Neural cell (in vitro differentiated cells): ENCODE measurements at regions not wholly inside any gene's neighbourhood (a gene's known extent, or its start where the extent isn't known, plus 50 kb on each side); places are given as distances from the start of the nearest gene placed in this dataset.

Experiments used
- H2AFZ ChIP-seq: fragments of 200-600, 300-800 bp; sonication (generic), shearing (Covaris generic); 2 replicates; pipeline ENCODE4 v1.6.0; 2014; ENCODE audit warnings: low read depth, mild to moderate bottlenecking, antibody characterized with exemption, low read length, moderate library complexity
- H3F3A ChIP-seq: fragments of 200-600 bp; shearing (Covaris generic); 2 replicates; pipeline ENCODE4 v1.6.1; 2016; ENCODE audit warnings: mild to moderate bottlenecking, moderate library complexity, mixed read lengths, antibody characterized with exemption, low read length; ENCODE audit not compliant: insufficient read depth, poor library complexity, severe bottlenecking
- H3K27ac ChIP-seq: fragments of 200-600, 300-800 bp; sonication (generic), shearing (Covaris generic); 2 replicates; pipeline ENCODE4 v1.5.1; 2014; ENCODE audit warnings: mild to moderate bottlenecking, low read length, moderate library complexity
- H3K27me3 ChIP-seq: fragments of 300-800, 200-600 bp; sonication (generic), shearing (Covaris generic); 2 replicates; pipeline ENCODE4 v1.6.0; 2014; ENCODE audit warnings: mild to moderate bottlenecking, low read depth, low read length, moderate library complexity; ENCODE audit not compliant: insufficient read depth
- H3K36me3 ChIP-seq: fragments of 300-800, 200-600 bp; sonication (generic), shearing (Covaris generic); 2 replicates; pipeline ENCODE4 v1.5.1; 2014; ENCODE audit warnings: mild to moderate bottlenecking, antibody characterized with exemption, low read length, moderate library complexity; ENCODE audit not compliant: insufficient read depth
- H3K4me2 ChIP-seq: fragments of 300-800, 200-600 bp; sonication (generic), shearing (Covaris generic); 2 replicates; pipeline ENCODE4 v1.6.0; 2014; ENCODE audit warnings: mild to moderate bottlenecking, low read length
- H3K4me3 ChIP-seq: fragments of 300-800, 200-600 bp; sonication (generic), shearing (Covaris generic); 2 replicates; pipeline ENCODE4 v1.5.1; 2014; ENCODE audit warnings: mild to moderate bottlenecking, low read length, moderate library complexity
- H3K79me2 ChIP-seq: fragments of 200-600 bp; shearing (Covaris generic); replicated peaks from 2 replicates; pipeline ENCODE4 v1.6.0; 2014; ENCODE audit warnings: mild to moderate bottlenecking, low read length, moderate library complexity; ENCODE audit not compliant: insufficient read depth
- H3K9ac ChIP-seq: fragments of 300-800, 200-600 bp; sonication (generic), shearing (Covaris generic); 2 replicates; pipeline ENCODE4 v1.6.1; 2016; ENCODE audit warnings: mild to moderate bottlenecking, low read length, mixed read lengths
- H3K9me2 ChIP-seq: fragments of 200-600 bp; shearing (Covaris generic); 2 replicates; pipeline ENCODE4 v1.6.1; 2016; ENCODE audit warnings: mild to moderate bottlenecking, low read length, mixed read lengths; ENCODE audit not compliant: insufficient read depth
- H3K9me3 ChIP-seq: fragments of 200-600, 300-800 bp; sonication (generic), shearing (Covaris generic); 2 replicates; pipeline ENCODE4 v1.6.1; 2016; ENCODE audit warnings: mild to moderate bottlenecking, mixed run types, low read length, moderate library complexity, mixed read lengths
- H4K20me1 ChIP-seq: fragments of 200-600 bp; shearing (Covaris generic); 2 replicates; pipeline ENCODE4 v1.6.1; 2016; ENCODE audit warnings: mild to moderate bottlenecking, mixed run types; ENCODE audit not compliant: insufficient read depth
- EP300 ChIP-seq: fragments of 450-650 bp; conservative IDR thresholded peaks from 2 replicates; pipeline ENCODE4 v1.6.1; 2014; ENCODE audit warnings: antibody characterized with exemption, mild to moderate bottlenecking, moderate library complexity; ENCODE audit not compliant: poor library complexity, severe bottlenecking
- EZH2 ChIP-seq: fragments of 200-600, 300-800 bp; shearing (Covaris generic), sonication (generic); IDR thresholded peaks from 2 replicates; pipeline ENCODE4 v1.6.1; 2014; ENCODE audit warnings: antibody characterized with exemption, low read length, borderline replicate concordance, mild to moderate bottlenecking; ENCODE audit not compliant: insufficient read depth, poor library complexity, severe bottlenecking
- MXI1 ChIP-seq: fragments of 450-650 bp; conservative IDR thresholded peaks from 2 replicates; pipeline ENCODE4 v1.6.1; 2014; ENCODE audit warnings: antibody characterized with exemption, mild to moderate bottlenecking; ENCODE audit not compliant: poor library complexity, severe bottlenecking
- POLR2AphosphoS5 ChIP-seq: IDR thresholded peaks from 2 replicates; pipeline ENCODE4 v1.6.1; 2012
- RAD21 ChIP-seq: fragments of 450-650 bp; conservative IDR thresholded peaks from 2 replicates; pipeline ENCODE4 v1.6.1; 2014; ENCODE audit warnings: antibody characterized with exemption, mild to moderate bottlenecking, moderate library complexity
- SMC3 ChIP-seq: fragments of 450-650 bp; conservative IDR thresholded peaks from 2 replicates; pipeline ENCODE4 v1.6.1; 2014; ENCODE audit warnings: antibody characterized with exemption, mild to moderate bottlenecking, moderate library complexity; ENCODE audit not compliant: poor library complexity
- TAF1 ChIP-seq: IDR thresholded peaks from 2 replicates; pipeline ENCODE4 v1.6.1; 2012; ENCODE audit warnings: low read depth
- TF ChIP-seq, protein P1 (sequence below): IDR thresholded peaks from 2 replicates; pipeline ENCODE4 v1.6.1; 2012; ENCODE audit warnings: borderline replicate concordance
- TF ChIP-seq, protein P2 (sequence below): fragments of 450-650 bp; IDR thresholded peaks from 2 replicates; pipeline ENCODE4 v1.5.1; 2014; ENCODE audit warnings: antibody characterized with exemption, mild to moderate bottlenecking, moderate library complexity; ENCODE audit not compliant: poor library complexity, severe bottlenecking

DNA sequence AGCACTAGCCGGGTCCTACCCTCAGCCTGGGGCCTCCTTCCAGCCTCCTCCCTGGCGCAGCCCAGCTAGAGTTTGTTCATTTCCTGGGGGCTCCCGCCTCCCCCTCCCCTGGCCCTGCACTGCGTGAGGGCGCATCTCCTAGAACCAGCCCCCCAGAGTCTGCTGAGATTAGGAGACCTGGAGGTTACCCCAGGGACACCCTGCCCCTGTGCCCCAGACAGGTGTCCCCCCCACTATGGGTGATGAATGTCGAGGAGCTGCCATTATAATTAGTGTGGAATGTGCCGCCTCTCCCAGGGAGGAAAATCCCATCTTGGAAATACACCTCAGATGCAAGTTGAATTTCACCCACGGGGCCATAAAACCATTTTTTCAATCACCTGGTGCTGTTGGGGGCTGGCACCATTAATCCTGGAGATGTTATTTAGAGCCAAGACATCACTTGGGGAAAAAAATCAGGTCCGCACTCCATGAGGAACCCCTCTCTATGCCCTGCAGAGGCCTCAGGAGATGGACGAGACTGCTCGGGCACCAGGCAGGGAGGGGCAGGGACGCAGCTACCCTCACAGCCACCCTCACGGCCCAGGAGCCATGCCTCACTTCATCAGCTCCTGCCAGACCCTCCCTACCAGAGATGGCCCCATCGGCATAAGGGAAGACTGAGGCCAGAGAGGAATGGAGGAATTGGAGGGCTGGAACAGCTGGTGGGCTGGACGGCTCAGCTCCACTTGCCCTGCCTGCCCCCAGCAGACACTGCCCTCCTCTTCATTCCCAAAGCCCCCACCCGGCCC is 197.5 kb downstream of the IGLL1 start:
- Histone ChIP-seq H3K4me3 (no peak overlapping the region), H3K27me3 (no peaks in the 10 kb centered on the region), H3K9ac (no peak overlapping the region), H3K4me2 (no peak overlapping the region), H3K36me3 (no peaks in the 10 kb centered on the region), H3K27ac (no peak overlapping the region), H3K9me2 (no peaks in the 10 kb centered on the region), H3K79me2 (no peaks in the 10 kb centered on the region), H3F3A (no peaks in the 10 kb centered on the region), H2AFZ (no peak overlapping the region), H3K9me3 (no peaks in the 10 kb centered on the region), H4K20me1 (no peaks in the 10 kb centered on the region)
- no peak for TF ChIP-seq POLR2AphosphoS5
- no peak for TF ChIP-seq EP300
- TF ChIP-seq EZH2: no peak
- no peak for TF ChIP-seq TAF1

DNA sequence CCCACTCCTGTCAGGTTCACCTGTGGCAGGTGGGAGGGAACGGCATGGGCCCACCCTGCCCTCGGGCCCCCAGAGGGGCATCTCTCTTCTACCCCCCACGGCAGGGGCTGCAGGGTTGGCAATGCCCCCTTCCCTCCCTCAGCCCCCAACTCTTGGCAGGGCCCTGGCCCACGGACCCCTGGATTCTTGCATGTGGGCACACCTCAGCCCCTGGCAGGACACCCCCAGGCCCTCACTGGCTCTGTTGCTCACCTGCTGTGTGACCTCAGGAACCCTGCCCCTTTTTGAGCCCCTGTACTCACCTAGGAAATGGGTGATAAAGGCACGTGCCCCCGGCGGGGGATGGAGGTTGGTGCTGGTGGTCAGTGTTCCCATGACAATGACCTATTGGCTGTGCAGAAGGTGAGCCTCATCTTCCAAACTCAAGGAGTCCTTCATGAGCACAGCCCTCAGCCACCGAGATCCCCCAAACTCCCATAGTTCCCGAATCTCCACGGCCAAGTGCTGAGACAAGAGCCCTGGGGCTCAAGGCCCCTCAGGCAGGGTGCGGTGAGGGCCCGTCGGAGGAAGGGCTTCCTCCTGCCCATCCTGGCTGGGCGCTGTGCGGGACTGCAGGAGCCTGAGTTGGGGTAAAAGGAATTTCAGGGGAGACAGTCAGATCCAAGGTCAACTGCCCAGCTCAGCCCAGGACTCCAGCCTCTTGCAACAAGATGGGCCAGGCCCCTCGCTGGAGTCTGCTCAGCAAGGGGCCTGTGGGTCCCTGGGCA is 198.2 kb downstream of the IGLL1 start:
- Histone ChIP-seq H3K9me2 (no peaks in the 10 kb centered on the region), H3K27ac (no peak overlapping the region), H3K27me3 (no peaks in the 10 kb centered on the region), H3F3A (no peaks in the 10 kb centered on the region), H3K9ac (no peak overlapping the region), H3K36me3 (no peaks in the 10 kb centered on the region), H3K9me3 (no peaks in the 10 kb centered on the region), H2AFZ (no peak overlapping the region), H3K4me2 (no peak overlapping the region), H3K4me3 (no peak overlapping the region), H3K79me2 (no peaks in the 10 kb centered on the region), H4K20me1 (no peaks in the 10 kb centered on the region)
- no peak for TF ChIP-seq POLR2AphosphoS5
- TF ChIP-seq, protein P1, sequence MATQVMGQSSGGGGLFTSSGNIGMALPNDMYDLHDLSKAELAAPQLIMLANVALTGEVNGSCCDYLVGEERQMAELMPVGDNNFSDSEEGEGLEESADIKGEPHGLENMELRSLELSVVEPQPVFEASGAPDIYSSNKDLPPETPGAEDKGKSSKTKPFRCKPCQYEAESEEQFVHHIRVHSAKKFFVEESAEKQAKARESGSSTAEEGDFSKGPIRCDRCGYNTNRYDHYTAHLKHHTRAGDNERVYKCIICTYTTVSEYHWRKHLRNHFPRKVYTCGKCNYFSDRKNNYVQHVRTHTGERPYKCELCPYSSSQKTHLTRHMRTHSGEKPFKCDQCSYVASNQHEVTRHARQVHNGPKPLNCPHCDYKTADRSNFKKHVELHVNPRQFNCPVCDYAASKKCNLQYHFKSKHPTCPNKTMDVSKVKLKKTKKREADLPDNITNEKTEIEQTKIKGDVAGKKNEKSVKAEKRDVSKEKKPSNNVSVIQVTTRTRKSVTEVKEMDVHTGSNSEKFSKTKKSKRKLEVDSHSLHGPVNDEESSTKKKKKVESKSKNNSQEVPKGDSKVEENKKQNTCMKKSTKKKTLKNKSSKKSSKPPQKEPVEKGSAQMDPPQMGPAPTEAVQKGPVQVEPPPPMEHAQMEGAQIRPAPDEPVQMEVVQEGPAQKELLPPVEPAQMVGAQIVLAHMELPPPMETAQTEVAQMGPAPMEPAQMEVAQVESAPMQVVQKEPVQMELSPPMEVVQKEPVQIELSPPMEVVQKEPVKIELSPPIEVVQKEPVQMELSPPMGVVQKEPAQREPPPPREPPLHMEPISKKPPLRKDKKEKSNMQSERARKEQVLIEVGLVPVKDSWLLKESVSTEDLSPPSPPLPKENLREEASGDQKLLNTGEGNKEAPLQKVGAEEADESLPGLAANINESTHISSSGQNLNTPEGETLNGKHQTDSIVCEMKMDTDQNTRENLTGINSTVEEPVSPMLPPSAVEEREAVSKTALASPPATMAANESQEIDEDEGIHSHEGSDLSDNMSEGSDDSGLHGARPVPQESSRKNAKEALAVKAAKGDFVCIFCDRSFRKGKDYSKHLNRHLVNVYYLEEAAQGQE: no peak
- TF ChIP-seq TAF1: no peak
- TF ChIP-seq EZH2: no peak
- TF ChIP-seq MXI1: no peak
- no peak for TF ChIP-seq SMC3
- TF ChIP-seq RAD21: no peak
- TF ChIP-seq, protein P2, sequence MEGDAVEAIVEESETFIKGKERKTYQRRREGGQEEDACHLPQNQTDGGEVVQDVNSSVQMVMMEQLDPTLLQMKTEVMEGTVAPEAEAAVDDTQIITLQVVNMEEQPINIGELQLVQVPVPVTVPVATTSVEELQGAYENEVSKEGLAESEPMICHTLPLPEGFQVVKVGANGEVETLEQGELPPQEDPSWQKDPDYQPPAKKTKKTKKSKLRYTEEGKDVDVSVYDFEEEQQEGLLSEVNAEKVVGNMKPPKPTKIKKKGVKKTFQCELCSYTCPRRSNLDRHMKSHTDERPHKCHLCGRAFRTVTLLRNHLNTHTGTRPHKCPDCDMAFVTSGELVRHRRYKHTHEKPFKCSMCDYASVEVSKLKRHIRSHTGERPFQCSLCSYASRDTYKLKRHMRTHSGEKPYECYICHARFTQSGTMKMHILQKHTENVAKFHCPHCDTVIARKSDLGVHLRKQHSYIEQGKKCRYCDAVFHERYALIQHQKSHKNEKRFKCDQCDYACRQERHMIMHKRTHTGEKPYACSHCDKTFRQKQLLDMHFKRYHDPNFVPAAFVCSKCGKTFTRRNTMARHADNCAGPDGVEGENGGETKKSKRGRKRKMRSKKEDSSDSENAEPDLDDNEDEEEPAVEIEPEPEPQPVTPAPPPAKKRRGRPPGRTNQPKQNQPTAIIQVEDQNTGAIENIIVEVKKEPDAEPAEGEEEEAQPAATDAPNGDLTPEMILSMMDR: no peak
- no peak for TF ChIP-seq EP300
